HFFc6 (cell line): ENCODE measurements at regions not wholly inside any gene's neighbourhood (a gene's known extent, or its start where the extent isn't known, plus 50 kb on each side); places are given as distances from the start of the nearest gene placed in this dataset.

Experiments used
- DNase-seq: peaks from one replicate; pipeline ENCODE4 v3.0.0-alpha.2; 2018
- H3K27ac Mint-ChIP-seq: 2 replicates; pipeline ENCODE4 v1.8.0; 2020; ENCODE audit warnings: mild to moderate bottlenecking, mixed read lengths
- H3K27me3 Mint-ChIP-seq: 2 replicates; pipeline ENCODE4 v1.8.0; 2021; ENCODE audit warnings: mild to moderate bottlenecking, moderate library complexity, mixed read lengths; ENCODE audit not compliant: insufficient read depth
- H3K36me3 Mint-ChIP-seq: 2 replicates; pipeline ENCODE4 v1.8.0; 2021; ENCODE audit warnings: low read depth, mixed read lengths
- H3K4me1 Mint-ChIP-seq: 2 replicates; pipeline ENCODE4 v1.8.0; 2020; ENCODE audit warnings: low read depth, mixed read lengths
- H3K4me3 Mint-ChIP-seq: 2 replicates; pipeline ENCODE4 v1.8.0; 2020; ENCODE audit warnings: mild to moderate bottlenecking, moderate library complexity, mixed read lengths
- H3K9me3 Mint-ChIP-seq: 2 replicates; pipeline ENCODE4 v1.8.0; 2020; ENCODE audit warnings: mild to moderate bottlenecking, mixed read lengths
- TF ChIP-seq, protein P1 (sequence below): fragments of 200-600 bp; sonication (generic); IDR thresholded peaks from 2 replicates; pipeline ENCODE4 v1.5.0; 2021; ENCODE audit warnings: antibody characterized with exemption, mild to moderate bottlenecking

DNA sequence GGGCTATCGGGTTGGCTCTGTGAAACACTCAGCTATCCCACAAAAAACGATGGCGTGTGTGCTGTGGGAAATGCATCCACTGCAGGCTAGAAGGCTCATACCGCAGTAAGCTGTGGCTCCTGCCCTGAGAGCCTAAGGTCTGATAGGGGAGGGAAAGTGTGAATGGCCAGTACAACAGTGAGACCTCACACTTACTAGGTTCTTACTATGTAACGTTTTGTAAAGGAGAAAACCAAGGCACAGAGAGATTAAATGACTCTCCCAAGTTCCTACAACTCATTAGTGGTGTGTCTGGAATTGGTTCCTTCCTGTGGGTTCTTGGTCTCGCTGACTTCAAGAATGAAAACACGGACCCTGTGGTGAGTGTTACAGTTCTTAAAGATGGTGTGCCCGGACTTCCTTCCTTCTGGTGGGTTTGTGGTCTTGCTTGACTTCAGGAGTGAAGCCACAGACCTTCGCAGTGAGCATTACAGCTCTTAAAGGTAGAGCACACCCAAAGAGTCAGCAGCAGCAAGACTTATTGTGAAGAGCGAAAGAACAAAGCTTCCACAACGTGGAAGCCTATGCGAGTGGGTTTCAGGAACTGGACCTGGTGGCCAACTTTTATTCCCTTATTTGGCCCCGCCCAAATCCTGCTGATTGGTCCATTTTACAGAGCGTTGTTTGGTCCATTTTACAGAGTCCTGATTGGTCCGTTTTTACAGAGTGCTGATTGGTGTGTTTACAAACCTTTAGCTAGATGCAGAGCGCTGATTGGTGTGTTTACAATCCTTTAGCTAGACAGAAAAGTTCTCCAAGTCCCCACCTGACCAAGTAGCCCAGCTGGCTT lies 161.7 kb downstream of the POLR2M start:
- peaks cover 8% of the 10 kb centered on the region for H3K27me3 Mint-ChIP-seq
- no peak overlapping the region for H3K27ac Mint-ChIP-seq
- H3K4me1 Mint-ChIP-seq = peaks cover 11% of the 10 kb centered on the region
- no peak for DNase-seq
- peaks cover 6% of the 10 kb centered on the region; the same call in 1 of the 2 replicates for H3K9me3 Mint-ChIP-seq
- H3K36me3 Mint-ChIP-seq = no peaks in the 10 kb centered on the region
- TF ChIP-seq, protein P1, sequence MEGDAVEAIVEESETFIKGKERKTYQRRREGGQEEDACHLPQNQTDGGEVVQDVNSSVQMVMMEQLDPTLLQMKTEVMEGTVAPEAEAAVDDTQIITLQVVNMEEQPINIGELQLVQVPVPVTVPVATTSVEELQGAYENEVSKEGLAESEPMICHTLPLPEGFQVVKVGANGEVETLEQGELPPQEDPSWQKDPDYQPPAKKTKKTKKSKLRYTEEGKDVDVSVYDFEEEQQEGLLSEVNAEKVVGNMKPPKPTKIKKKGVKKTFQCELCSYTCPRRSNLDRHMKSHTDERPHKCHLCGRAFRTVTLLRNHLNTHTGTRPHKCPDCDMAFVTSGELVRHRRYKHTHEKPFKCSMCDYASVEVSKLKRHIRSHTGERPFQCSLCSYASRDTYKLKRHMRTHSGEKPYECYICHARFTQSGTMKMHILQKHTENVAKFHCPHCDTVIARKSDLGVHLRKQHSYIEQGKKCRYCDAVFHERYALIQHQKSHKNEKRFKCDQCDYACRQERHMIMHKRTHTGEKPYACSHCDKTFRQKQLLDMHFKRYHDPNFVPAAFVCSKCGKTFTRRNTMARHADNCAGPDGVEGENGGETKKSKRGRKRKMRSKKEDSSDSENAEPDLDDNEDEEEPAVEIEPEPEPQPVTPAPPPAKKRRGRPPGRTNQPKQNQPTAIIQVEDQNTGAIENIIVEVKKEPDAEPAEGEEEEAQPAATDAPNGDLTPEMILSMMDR = no peak
- no peak overlapping the region for H3K4me3 Mint-ChIP-seq

DNA sequence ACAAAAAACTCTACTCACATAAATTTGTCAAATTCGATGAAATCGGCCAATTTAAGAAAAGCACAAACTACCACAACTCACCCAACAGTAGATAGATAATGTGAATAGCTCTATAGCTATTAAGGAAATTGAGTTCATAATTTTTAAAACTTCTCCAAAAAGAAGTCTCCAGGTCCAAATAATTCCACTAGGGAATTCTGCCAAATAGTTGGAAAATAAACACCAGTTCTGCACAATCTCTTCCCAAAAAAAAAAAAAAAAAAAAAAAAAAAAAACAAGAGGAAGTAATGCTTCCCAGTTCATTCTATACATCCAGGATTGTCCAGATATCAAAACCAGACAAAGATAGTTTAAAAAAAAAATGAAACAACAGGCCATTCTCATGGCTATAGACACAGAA lies 164.2 kb downstream of the POLR2M start:
- Mint-ChIP-seq H3K4me1 (peaks cover 31% of the 10 kb centered on the region), H3K36me3 (peaks cover 8% of the 10 kb centered on the region; the same call in 1 of the 2 replicates), H3K27me3 (peaks cover 8% of the 10 kb centered on the region), H3K9me3 (peaks cover 6% of the 10 kb centered on the region), H3K27ac (no peak overlapping the region), H3K4me3 (no peak overlapping the region)
- TF ChIP-seq, protein P1 = no peak
- no peak for DNase-seq

DNA sequence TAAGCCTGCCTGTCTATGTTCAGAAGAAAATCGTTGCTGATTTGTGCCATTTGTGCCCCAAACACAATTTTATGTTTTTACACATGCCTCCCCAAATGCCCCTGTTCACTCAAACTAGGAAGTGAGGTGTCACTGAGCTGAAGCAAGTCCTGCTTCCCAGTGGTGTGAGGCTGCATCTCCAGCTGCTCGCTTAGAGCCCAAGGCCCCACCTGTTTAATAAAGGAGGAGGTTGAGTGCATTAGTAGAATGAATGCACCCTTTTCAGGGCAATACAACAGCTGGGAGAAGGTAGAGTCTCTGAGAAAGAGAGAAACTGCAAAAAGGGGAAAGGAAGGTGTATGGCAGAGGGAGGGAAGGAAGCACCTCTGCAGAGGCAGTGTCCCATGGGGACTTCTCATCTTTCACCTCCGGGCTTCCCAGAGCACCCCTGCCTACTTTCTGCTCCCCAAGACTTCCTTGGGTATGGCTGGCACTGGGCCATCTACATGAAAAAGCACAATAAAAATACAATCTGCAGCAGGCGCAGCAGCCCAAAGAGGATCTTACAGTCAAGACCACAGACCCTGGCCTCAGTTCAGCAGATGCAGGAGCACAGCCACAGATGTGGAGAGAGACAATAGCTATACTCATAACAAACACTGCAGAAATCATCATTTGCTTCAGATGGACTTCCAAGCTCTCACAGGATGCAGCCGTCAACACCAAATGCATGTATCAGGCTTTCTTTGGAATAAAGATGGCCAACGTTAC lies 165.9 kb downstream of the POLR2M start:
- Mint-ChIP-seq H3K9me3 (peaks cover 6% of the 10 kb centered on the region), H3K27me3 (peaks cover 4% of the 10 kb centered on the region), H3K27ac (no peak overlapping the region), H3K4me3 (no peak overlapping the region), H3K4me1 (peaks cover 32% of the 10 kb centered on the region), H3K36me3 (peaks cover 14% of the 10 kb centered on the region; the same call in 1 of the 2 replicates)
- DNase-seq = no peak
- TF ChIP-seq, protein P1 = no peak

DNA sequence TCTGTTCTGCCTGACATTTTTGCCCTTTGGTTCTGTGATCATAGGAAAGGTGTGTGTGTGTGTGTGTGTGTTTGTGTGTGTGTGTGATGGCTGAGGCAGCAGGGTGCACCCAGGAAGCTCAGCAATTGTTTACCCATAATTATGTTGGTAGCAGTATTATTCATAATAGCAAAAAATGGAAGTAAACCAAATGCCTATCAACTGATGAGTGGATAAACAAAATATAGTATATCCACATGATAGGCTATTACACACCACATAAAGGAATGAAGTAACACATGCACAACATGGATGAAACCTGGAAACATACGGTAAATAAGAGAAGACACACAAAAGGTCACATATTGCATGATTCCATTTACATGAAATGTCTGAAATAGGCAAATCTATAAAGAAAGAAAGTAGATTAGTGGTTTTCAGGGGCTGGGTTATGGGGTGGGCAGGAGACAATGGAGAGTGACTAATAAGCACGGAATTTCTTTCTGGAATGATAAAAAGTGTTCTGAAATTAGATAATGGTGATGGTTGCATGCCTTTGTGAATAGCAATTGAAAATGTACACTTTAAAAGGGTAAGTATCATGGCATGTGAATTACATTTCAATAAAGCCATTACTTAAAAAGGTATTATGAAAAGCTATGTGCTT lies 167.2 kb downstream of the POLR2M start:
- peak; percentile 62 for DNase-seq
- Mint-ChIP-seq H3K27ac (peak overlapping the region; percentile 27; the same call in 1 of the 2 replicates), H3K4me1 (peaks cover 44% of the 10 kb centered on the region), H3K27me3 (peaks cover 4% of the 10 kb centered on the region), H3K9me3 (no peaks in the 10 kb centered on the region; the same call in none of the 2 replicates), H3K4me3 (peak overlapping the region; percentile 13; the same call in 1 of the 2 replicates), H3K36me3 (peaks cover 14% of the 10 kb centered on the region; the same call in 1 of the 2 replicates)
- TF ChIP-seq, protein P1 = no peak

DNA sequence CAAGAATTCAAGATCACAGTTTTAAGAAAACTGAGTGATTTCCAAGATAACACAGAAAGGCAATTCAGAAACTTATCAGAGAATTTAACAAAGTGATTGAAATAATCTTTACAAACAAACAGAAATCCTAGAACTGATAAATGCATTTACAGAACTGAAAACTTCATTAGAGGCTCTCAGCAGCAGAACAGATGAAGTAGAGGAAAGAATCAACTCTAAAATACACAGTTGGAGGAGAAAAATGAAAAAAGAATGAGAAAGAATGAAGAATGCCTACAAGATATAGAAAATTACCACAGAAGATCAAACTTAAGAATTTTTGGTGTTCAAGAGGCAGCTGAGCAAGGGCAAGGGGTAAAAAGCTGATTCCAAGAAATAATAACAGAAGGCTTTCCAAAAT lies 168.8 kb downstream of the POLR2M start:
- H3K36me3 Mint-ChIP-seq = peaks cover 14% of the 10 kb centered on the region; the same call in 1 of the 2 replicates
- TF ChIP-seq, protein P1 = no peak
- H3K4me3 Mint-ChIP-seq = no peak overlapping the region
- H3K27me3 Mint-ChIP-seq = peaks cover 4% of the 10 kb centered on the region
- H3K27ac Mint-ChIP-seq = no peak overlapping the region
- no peaks in the 10 kb centered on the region; the same call in 1 of the 2 replicates for H3K9me3 Mint-ChIP-seq
- H3K4me1 Mint-ChIP-seq = peaks cover 48% of the 10 kb centered on the region
- no peak for DNase-seq
